ENCODE measurements at regions not wholly inside any gene's neighbourhood (a gene's known extent, or its start where the extent isn't known, plus 50 kb on each side); places are given as distances from the start of the nearest gene placed in this dataset.

GRCh38 chr17:79220201-79220712 lies 145.6 kb downstream of the ENGASE start:
- DNase-seq (ENCODE audit: low read depth): no peak

GRCh38 chr17:79219208-79219935 lies 144.7 kb downstream of the ENGASE start:
- DNase-seq (ENCODE audit: low read depth): no peak

DNA sequence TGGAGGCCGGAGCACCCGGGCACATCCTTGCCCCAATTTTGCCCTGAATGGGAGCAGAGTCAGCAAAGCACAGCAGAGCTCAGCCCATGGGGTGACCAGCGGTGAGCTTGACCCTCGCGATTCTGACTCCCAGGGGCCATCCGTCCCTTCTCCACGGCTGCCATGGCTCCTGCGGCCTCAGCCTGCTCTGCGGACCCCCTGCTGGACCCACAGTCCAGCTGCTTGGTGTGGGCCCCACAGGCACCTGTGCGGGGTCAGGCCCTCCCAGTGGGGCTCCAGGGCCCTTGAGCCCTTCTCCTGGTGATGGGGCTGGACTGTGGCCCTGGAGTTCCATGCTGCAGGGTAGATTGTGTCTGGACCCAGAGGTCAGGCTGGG lies 144.2 kb downstream of the ENGASE start:
- DNase-seq (ENCODE audit: low read depth): no peak

DNA sequence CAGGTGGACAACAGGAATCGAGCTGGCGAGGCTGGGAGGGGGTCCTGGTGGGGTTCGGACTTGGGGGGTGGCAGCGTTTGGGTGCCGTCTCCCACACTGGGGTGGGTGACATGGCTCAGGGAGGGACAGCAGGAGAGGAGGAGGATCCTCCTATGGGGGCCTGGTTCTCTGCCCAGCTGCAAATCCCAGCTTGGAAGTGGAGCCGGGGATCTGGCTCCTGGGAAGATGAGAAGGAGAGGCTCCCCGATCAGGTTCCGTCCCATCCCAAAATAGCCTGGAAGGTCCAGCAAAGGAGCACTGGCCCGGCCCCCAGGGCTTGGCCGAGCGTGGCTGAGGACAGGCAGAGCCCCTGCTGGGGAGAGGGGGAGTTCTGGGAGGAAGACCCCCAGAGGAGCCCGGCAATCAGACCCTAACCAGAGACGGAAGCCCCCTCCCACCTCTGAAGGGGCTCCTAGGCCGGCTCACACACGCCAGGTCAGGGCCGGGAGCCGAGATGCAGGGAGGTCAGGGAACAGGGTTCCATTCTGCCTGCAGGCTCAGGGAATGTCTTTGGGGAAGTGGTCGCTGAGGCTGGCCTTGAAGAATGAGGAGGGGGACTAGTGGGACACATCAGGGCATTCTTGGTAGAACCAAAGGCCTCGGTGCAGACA lies 143.7 kb downstream of the ENGASE start:
- DNase-seq (ENCODE audit: low read depth): no peak

GRCh38 chr17:79217473-79218135 lies 143.0 kb downstream of the ENGASE start:
- no peak for DNase-seq (ENCODE audit: low read depth)

- DNase-seq (ENCODE audit: low read depth): no peak
Measured at GRCh38 chr17:79216826-79217225, 142.2 kb downstream of the ENGASE start.

DNA sequence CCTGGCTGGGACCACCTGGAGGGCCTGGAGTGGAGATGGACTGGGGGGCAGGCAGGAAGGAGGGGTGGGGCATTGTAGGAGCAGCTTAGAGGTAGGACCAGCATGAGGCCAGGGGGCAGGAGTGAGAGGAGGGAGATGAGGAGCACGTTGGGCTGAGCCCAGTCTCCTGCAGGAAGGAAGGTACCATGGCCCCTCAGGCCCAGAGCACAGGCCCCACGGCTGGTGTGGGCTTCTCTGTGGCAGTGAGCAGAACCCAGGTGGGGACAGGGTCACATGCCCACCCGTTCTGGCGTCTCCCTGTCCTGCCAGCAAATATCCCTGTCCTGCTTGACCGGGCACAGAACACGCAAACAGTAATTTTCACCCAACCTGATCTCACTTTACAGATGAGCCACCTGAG lies 141.8 kb downstream of the ENGASE start:
- DNase-seq (ENCODE audit: low read depth): no peak

GRCh38 chr17:79215631-79216030 lies 141.0 kb downstream of the ENGASE start:
- DNase-seq (ENCODE audit: low read depth): no peak

DNA sequence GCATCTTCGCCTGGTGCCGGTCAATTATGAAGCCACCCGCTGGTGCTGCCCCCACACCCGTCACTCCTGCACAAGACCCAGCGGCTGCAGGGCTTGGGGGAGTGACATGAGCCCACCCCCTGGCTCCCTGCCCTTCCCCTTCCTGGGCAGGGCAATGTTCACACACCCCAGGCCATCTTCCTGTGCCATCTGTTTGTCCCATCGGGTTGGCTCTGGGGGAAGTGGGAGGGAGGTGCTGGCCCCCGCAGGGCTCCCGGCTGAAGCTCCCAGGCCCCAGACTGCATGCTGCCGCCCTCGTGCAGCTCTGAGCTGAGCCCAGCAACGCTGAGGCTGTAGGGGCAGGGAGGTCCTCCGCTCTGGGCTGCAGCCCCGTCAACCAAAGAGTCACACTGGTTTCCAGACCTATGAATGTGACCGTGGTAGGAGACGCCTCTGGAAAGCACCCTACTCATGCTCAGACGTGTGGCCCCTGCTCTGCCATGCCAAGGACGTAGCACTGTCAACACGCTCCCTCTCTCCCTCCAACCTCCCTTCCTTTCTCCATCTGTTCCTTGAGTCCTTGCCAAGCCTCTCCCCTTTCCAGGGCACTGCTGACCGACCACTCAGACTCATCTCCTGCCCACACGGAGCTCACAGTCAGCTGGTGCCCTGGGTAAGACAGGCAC lies 140.4 kb downstream of the ENGASE start:
- no peak for DNase-seq (ENCODE audit: low read depth)

DNA sequence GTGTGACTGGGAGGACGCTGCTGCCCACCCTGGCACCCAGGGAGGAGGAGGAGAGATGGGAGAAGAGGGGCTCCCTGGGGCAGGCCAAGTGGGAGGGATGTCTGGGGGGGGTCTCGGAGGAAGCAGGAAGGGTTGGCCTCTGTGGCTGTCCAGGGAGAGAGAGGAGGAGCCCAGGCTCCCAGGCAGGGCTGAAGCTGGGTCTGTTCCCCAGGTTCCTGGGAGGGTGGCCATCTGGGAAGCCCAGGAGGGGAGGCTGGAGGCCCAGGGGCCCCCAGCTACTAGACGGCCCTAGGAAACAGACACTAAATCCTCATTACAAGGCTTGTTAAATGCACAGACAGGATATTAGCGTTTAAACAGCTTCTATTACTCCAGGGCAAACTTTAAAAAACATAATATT lies 139.8 kb downstream of the ENGASE start:
- no peak for DNase-seq (ENCODE audit: low read depth)

DNA sequence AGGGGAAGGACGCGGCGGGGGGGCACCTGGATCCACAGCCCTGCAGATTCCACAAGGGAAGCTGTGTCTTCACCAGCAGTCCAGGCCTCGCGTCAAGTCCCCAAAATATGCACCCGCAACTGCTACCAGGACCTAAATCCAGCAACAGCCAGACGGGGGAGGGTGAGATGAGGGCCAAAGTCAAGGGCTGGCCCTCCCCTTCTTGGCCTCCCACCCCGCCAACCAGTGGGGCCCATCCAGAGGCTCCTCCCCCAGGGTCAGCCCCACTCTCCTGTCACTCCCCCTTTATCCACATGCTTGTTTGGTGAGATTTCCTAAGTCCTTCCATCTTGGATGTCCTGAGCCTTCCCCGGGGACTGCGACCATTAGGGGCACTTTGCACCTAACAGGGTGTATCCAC lies 138.7 kb downstream of the ENGASE start:
- no peak for DNase-seq (ENCODE audit: low read depth)

GRCh38 chr17:79212149-79213087 lies 137.8 kb downstream of the ENGASE start:
- no peak for DNase-seq (ENCODE audit: low read depth)

DNA sequence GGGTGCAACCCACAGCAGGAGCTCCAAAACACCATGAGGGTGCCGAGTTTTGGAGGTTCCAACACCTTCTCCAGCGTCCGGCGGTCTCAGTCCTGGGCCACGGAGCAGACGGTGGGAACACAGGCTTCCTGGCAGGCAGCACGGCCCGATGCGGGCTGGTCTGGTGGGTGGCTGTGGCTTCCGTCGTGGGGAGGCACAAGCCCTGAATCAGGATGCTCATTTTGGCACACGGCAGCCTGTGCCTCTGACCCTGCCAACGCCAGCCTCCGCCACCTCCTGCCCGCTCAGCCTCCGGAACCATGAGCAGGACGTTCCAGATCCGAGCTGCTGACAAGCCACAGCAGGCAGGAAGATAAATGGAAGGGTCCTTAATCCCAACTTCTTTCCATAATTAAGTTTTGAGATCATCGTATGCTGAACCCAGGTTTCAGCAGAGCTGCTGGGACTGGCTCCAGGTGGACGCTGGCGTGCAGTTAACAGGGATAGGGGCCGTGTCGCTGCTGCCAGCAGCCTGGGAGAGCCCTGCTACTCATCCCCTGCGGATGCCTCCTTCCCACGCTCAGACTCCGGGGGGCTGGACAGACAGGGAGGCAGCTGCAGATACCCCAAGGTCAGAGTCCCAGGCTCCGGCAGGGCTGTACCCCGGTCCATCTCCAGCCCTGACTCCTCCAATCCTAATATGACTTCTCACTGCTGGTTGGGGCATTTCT lies 136.6 kb downstream of the ENGASE start:
- DNase-seq (ENCODE audit: low read depth): no peak

DNA sequence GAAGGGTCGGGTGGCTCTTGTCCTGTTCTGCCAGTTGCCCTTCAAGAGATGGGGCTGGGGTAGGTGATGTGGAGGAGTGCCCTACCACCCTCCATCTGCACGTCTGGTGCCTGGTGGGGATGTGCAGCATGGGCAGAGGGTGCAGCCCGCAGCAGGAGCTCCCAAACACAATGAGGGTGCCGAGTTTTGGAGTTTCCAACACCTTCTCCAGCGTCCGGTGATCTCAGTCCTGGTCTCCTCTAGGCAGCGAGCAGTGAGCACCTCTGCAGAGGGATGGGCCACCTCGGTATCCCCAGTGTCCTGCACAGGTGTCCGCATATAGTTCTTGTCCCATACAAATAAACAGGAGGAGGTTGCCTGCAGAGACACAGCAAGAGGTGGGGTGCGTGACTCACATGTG lies 136.0 kb downstream of the ENGASE start:
- no peak for DNase-seq (ENCODE audit: low read depth)

DNA sequence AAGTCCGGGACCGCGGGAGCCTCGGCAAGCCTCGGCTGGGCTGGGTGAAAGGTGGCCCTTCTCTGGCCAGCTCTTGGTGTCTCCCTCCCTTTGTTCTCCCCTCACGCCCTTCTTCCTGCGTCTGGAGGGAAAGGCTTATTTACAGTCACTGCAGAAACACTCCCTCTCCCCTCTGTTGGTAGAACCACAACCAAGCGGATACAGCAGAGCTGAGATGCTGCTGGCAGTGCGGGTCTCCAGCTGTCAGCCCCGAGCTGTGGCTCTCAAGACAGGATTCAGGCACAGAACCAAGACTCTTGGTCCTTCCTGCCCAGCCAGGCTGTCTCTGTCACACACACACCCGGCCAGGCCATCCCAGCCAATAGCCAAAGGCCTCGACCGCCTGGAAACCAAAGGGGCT lies 133.3 kb downstream of the ENGASE start:
- DNase-seq (ENCODE audit: low read depth): no peak

DNA sequence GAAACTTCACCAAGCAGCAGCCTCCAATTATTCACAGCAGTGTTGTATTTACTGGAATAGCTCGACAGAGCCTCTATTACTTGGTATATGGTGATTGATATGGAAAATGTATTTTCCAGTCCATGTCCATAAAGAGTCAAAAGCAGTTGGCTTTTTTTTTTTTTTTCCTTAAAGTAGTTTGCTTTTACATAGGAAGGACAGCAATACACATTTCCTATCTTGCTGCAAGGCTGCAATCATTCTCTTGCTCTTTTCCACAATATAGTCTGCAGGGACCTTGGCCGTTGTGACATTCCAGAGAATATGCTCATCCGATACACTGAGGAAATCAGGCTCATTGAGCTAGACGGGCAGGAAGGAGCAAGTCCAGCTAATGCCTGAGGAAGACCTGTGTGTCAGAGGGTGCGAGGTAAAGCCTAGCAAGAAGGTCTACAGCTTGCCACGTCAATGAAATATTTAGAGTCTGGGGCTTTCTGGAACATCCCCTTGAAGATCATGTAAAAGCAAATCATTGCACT lies 131.1 kb downstream of the ENGASE start:
- DNase-seq (ENCODE audit: low read depth): no peak

GRCh38 chr17:79204261-79204660 lies 129.6 kb downstream of the ENGASE start:
- DNase-seq (ENCODE audit: low read depth): no peak

DNA sequence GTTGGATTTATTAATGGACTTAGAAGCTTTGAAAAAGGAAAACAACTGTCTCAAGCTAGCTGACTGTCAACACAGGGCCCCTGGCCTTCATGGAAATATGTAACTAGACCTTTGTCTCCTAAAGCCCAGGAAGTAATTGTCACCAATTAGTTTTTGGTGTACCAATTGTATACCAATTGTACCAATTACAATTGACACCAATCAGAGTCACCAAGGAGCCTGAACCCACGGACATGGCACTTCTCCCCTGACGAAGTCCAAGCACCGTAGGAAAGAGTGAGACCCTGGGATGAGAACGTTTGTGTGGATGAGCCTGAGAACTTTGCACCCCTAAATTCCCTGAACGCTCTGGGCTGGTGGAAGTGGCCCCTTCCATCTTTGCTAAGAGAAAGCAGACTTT lies 129.0 kb downstream of the ENGASE start:
- DNase-seq (ENCODE audit: low read depth): no peak

DNA sequence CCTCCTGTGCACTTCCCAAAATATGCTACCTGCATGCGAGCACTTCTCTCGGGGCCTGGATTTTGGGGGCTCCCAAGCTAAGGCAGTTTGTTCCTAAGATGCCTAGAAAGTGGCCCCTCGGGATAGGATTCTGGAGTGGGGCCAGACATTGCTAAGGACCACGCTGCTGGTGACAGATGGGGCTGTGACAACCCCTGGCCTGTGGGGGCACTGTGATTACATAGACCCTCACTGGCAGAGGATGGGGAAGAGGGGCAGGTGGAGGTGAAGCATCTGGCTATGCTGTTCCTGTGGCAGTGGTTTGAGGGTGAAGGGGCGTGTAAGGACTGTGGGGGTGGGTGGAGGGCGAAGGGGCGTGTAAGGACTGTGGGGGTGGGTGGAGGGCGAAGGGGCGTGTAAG lies 128.4 kb downstream of the ENGASE start:
- DNase-seq (ENCODE audit: low read depth): no peak

- no peak for DNase-seq (ENCODE audit: low read depth)
Measured at GRCh38 chr17:79202480-79202879, 127.9 kb downstream of the ENGASE start.

Data from activated T-helper 9 cell treated with anti-CD3 and anti-CD28 coated beads, Interleukin-2, amount 50 U/mL, for 16 hours (primary cell).